Brain pericyte (primary cell): ENCODE measurements at regions not wholly inside any gene's neighbourhood (a gene's known extent, or its start where the extent isn't known, plus 50 kb on each side); places are given as distances from the start of the nearest gene placed in this dataset.
"Not testable (repeated sequence)": the region's sequence is repeated elsewhere in the genome, so short reads cannot be mapped to it uniquely, and the experiment has no call there.

Source experiments
- DNase-seq: peaks from one replicate; pipeline ENCODE4 v3.0.0-alpha.2; 2012; ENCODE audit warnings: low read depth, low spot score

DNA sequence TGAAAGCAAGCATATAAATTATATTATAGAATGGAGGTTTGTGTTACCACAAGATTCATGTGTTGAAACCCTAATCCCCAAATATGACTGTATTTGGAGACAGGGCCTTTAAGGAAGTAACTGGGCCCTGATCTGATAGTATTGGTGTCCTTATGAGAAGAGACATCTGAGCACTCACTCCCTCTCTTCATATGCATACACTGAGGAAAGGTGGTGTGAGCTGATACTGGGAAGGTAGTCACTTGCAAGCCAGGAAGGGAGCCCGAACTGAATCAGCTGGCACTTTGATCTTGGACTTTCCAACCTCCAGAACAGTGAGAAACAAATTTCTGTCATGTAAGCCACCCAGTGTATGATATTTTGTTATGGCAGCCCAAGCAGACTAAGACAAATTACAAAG, 66.9 kb upstream of the RHOBTB1 start:
- no peak for DNase-seq

DNA sequence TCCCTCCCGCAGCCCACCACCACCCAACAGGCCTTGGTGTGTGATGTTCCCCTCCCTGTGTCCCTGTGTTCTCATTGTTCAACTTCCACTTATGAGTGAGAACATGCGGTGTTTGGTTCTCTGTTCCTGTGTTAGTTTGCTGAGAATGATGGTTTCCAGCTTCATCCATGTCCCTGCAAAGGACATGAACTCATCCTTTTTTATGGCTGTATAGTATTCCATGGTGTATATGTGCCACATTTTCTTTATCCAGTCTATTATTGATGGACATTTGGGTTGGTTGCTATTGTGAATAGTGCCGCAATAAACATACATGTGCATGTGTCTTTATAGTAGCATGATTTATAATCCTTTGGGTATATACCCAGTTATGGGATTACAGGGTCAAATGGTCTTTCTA, 59.1 kb upstream of the RHOBTB1 start:
- not testable (repeated sequence) for DNase-seq

DNA sequence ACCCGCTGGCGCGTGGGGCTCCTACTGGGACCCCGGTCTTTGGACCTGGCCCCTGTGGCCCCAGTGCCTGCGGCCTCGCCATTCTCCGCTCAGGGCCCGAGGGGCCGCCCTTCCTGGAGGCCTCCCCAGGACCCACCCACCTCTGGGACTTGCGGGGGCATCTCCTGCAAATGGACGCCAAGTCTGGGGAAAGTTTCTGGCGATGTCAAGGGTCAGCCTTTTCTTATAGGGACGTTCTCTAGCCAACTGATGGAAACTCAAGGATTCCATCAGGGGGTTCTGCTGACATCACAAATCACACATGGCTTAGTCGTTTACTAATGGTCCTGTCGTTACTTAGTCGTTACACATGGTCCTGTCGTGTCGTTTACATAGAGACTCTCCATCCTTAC, 57.7 kb upstream of the RHOBTB1 start:
- no peak for DNase-seq

DNA sequence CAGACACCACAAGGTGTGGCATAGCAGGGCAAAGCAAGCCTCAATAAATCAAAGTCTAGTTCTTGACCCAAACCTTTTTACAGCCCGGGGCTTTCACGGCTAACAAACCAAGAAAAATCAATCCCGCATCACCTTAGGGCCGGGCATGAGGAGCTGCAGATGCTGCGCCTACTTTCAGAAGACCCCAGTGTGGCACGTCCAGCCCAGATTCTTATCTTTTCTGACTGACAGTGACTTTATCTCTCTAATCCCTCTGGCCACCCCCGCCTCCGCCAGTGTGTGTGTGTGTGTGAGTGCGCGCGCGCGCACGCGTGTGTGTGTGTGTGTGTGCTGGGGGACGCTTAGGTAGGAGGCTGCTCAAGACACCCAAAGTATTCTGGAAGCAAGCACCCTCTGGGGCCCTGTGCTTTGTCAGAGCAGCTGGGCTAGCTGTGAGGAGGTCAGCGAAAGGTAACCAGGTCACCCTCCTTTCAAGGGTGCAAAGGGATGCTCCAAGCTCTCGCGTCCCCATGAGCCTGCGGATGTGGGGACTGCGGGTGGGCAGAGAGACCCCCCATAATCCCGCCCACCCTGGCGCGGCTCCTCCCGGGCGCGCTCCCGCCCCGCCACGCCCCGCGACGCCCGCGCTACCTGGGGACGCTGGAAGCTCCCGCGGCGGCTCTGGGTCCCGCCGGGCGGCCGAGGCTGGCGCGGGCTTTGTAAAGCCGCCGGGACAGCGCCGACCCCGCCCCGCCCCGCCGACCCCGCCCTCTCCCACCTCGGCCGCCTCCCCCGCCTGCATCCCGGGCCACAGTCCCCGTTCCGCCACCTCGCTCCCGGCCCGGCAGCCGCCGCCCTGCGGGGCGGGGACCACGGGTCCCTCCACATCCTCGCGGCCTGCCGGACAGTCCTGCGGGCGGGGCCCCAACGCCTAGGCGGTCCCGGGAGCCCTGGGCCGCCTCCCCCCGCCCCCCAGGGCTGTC, 57.1 kb upstream of the RHOBTB1 start:
- DNase-seq = no peak

DNA sequence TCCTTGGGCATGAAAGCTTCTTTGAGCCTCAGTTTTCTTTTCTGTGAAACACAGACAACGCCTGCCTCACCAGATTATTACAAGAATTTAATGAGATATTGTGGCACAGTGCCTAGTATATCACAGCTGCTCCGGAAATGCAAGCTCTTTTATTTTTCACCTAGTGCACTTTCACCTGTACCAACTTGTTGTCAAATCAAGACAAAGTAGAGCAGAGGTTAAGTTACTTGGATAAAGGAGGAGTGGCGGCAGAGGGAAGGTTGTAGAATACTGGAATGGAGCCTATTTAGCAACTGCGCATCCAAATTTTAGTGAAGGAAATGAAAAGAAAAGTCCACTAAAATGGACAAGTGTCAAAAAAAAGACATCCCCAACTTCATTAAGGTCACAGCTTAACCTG, 54.9 kb upstream of the RHOBTB1 start:
- no peak for DNase-seq

DNA sequence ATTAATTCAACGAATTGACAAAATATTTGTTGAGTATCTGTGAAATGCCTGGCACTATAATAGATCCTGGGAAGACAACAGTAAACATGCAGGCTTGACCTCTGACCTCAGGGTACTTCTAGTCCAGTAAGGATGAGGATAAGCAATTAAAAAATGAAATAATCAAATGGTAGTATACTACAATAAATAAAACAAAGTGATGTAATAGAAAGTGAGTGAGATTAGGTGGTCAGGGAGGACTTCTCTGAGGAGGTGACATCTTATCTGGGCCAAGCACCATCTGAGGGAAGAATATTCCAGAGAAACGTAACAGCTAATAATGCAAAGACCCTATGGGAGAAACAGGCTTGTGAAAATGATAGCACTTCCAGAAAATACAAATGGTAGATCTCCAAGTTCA, 50.1 kb upstream of the RHOBTB1 start:
- no peak for DNase-seq
